T-helper 9 cell (primary cell): ENCODE measurements at regions not wholly inside any gene's neighbourhood (a gene's known extent, or its start where the extent isn't known, plus 50 kb on each side); places are given as distances from the start of the nearest gene placed in this dataset.

Experiments used
- DNase-seq: peaks from one replicate; pipeline ENCODE4 v3.0.0-alpha.2; 2020

DNA sequence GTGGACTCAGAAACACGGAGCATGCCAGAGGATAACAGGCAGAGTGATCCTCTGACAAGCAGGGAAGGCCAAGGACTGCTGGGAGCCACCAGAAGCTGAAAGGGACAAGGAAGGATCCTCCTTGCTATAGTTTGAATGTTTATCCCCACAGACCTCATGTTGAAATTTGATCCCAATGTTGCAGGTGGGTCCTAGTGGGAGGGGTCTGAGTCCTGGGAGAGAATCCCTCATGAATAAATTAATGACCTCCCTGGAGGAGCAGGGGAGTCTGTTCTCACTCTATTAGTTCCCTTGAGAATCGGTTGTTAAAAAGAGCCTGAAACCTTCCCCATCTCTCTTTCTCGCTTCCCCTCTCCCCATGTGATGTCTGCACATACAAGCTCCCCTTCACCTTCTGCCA is 124.4 kb downstream of the FBXO15 start:
- DNase-seq = no peak

DNA sequence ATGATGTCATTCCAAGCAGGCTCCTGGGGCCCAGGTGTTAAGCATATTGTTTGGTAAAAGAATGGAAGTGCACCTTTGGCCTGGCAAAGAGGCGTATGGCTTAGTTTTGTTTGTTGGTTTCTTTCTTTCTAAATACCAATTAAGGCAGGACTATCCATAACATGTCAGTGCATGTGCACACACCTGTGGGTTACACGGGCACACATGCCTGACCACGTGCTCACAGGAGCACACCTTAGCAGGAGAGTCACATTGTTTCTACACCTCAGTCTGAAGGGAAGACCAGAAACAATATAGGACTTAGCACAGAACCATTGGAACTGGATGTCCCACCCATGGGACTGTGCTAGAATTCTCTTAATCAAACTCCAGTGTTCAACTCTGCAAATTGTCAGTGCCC is 127.8 kb downstream of the FBXO15 start:
- no peak for DNase-seq

DNA sequence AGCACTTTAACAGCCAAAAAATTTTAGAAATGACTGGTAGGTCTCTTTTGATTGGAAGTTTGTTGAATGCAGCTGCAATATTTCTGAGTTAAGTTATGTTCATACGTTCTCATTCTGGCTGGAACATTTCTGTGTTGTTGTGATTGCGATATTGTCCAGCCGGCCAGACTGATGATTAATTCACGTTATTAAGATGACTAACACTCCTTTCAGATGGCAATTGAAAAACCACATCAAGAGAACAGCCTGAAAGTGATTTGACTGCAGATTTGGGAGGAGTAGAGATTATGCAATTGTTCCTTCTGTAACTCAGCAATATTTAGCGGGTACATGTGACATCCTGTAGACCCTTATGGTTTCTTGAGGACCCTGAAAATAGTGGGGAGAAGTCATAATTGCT is 133.7 kb downstream of the FBXO15 start:
- no peak for DNase-seq

DNA sequence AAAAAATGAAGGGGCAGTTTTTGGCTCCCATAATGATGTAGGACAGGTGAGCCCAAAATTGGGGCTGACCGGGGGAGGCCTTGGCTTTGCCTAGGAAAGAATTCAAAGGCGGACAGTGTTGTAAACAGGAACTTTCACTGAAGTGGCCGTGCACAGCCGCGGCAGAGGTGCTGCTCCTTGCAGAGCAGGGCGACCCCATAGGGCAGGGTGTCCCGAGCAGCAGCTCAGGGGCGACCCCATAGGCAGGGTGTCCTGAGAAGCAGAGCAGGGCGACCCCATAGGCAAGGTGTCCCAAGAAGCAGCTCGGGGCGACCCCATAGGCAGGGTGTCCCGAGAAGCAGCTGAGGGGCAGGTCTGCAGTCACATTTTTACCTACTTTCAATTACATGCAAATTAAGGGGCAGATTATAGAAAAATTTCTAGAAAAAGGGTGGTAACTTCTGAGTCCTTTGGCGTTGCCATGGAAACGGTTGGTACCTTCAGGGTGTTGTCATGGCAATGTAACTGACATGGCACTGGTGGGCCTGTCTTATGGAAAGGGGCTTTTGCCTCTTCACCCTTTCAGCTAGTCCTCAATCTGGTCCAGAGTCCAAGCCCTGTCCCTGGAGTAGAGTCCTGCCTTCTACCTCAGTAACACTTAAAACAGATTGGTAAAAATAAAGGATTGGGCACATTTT is 134.5 kb downstream of the FBXO15 start:
- no peak for DNase-seq

DNA sequence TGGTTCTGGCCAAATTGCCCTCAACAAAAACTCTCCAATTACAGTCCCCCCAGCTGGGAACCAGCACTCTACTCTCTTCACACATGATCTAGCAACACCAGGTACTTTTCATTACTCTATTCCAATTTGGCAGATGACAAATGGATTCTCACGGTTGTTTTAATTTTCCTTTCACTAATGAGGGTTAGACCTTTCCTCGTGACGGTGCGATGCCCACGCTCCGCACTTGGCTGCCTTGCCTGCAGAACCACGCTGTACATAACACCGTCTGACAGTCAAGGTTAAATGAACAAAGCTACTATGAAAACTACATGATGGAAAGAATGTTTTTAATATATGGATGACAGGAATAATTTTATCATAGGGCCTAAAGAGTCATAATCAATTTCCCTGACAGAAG is 141.5 kb downstream of the FBXO15 start:
- no peak for DNase-seq

DNA sequence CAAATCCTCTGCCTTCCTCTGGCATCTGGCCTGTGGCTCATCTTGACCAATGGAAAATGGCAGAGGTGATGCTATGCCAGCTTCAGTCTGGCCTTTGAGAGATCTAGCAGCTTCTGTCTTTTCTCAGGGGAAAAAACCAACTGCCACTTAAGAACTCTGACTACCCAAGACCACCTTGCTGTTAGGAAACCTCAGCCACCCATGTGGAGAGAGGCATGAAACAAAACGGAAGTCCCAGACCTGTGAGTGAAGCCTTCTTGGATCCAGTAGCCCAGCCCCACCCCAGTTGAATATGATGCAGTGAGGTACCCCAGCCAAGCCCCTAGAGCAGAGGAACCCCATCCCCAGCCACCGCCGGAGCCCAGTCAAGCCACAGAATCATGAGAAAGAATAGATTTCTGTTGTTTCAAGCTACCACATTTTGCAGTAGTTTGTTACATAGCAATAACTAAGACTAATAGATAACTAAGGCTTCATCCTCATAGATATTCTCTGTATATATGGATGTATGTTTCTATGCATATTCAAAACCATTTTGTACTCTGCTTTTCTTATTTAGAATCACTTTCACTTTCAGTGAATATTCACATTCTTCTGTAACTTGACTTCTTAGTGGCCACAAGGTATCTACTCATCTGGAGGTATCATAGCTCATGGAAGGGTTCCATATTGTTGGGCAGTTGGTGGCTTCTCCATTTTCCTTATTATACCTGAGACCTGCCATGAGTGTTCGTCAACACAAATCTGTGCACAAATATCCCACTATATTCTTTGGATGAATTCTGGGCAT is 142.1 kb downstream of the FBXO15 start:
- no peak for DNase-seq

DNA sequence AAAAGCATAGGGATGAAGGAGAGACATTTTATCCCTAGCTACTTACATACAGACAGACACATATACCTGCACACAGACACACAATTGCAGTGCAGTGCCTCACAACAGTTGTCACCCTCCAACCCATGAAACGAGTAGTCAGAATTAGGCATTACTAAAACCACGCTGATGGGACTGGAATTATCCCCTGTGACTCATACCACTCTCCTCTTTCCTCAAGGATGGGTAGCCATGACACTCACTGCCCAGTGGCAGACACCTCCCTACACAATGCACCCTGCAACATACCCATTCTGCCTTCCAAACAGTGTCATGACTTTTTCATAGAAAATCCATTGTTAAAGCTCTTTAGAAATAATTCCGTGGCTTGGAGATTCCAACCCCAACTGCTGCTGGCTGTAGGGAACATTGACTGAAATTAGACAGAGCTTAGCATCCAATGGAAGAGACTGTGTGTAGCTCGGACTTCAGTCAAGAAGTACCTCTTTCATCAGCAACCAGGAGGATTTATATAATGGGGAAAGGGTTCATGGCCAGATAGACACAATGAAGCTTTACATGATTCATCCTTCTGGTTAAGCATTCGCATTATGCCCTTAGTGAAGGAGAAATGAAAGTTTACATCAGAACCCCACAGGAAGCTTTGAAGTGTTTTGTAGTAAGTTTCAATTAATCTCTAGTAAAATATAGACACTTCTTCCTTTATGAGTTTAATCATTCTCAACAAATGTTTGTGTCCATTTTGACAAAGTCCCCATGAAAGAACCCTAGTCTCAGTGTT is 155.2 kb downstream of the FBXO15 start:
- DNase-seq = no peak

DNA sequence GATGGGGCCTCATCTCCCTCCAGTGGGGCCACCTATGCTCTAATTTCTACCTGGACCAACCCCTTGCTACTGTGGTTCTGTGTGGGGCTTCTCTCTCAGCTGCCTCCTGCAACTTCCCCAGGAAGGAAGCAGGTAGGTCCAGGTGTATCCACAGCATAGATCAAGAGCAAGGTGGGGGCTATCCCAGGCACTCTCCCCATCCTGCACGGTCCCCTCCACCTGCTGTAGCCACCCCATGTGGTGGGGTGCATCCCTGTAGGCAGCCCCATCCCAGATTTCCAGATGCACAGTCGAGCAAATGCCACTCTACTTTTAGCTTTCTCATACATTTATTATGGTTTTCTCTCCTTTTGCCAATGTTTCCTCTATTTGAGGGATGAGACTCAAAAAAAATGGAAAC is 156.1 kb downstream of the FBXO15 start:
- DNase-seq = no peak

DNA sequence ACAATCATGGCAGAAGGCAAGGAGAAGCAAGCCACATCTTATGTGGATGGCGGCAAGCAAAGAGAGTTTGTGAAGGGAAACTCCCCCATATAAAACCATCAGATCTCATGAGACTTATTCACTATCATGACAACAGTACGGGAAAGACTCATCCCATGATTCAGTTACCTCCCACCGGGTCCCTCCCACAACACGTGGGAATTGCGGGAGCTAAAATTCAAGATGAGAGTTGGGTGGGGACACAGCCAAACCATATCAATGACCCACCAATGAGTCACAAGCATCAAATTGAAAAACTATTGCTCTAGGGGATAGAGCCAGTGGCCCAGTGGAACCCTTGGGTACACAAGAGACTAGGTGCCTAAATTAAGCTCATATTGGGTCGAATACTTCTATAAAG is 157.4 kb downstream of the FBXO15 start:
- no peak for DNase-seq

DNA sequence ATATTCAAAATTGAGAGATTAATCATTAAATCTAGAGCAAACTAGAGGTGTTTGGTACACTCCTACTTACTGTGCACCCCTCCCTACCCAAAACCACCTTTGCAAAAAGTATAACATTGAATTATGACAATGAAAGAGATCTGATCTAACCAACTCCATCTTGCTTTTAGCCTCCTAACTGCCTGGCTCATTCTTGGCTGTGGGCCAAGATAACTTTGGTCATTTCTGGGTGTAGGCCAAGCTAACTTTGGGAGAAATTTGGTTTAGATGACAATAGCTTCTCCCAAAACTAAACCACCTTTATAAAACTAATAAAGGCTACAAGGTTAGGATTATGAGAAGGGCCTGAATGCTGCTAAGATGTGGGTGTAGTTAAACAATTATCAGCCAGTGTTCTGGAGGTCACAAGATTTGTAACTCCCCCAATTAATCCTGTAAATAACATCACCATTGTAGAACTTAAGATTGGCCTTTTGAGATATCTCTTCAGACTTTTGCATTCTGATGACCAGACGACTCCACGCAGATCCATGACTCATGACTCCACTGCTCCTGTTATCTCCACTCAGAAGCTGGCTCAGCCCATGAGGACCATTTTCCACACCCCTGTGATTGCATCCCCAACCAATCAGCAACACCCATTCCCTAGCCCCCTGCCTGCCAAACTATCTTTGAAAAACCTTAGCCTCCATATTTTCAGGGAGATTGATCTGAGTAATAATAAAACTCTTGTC is 160.2 kb downstream of the FBXO15 start:
- DNase-seq = no peak

DNA sequence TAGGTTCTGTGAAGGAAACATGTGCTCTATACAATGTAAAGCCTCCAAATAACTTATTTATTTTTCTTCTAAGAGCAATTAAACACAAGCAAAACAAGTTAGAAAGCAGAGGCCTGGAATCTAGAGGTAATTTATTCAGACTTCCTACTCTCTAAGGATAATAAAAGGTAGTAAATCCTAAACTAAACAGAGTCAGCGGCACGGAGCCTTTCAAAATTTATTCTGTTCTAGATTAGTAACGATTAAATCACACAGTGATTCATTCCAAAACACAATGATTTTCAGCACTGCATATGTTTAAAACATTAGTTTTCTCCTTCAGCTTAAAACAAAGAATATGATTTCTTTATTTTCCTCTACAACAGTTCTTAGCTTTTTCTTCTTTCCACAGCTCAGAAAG is 160.9 kb downstream of the FBXO15 start:
- no peak for DNase-seq

DNA sequence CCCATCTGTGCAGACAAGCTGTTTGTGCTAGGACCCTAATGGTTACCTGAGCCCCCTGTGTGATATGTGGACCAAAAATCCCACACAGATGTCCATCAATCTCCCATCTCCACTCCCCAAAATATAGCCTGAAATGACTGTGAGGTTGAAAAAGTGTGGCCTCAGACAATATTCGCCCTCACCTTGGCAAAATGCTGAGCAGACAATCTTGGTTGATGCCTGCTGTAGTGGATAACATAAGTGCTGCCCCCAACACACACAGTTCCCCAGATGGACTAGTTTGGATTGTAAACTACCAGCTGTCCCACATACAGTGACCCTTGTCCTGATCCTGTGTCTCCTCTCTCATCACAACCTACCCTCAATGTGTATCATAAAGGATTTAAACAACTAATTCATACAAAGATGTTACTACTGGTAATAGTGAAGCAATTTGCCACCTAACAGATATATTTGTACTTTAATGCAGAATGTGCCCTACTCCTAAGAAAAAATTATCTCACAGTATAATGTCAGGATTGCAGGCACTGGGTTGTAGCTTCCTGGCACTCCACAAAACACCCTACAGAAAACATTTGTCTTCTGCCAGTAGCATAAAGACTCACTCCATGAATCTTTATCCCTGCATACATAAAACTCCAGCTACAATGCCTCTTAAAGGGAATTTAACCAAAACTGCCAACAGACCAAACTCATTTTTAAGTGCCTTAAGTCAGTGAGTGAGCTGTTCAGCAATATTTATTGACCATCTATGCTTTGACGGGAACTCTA is 161.6 kb downstream of the FBXO15 start:
- DNase-seq = no peak

DNA sequence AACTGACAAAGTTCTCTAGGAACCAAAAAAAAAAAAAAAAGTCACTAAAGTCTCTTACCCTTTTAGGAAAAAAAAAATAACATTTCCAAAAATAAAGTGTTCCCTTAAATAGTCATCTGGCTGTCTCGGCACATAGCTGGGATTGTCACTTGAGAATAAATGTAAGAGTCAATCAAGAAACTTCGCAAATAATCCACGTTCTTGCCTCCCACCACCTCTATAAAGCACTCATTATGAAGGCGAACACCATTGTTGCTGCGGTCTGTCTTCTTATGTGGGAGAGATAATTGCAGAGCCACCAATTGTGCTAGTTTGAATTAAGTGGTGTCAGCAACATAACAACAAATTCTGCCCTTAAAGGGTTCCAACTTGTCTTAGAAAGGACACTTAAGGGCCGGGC is 163.7 kb downstream of the FBXO15 start:
- no peak for DNase-seq

DNA sequence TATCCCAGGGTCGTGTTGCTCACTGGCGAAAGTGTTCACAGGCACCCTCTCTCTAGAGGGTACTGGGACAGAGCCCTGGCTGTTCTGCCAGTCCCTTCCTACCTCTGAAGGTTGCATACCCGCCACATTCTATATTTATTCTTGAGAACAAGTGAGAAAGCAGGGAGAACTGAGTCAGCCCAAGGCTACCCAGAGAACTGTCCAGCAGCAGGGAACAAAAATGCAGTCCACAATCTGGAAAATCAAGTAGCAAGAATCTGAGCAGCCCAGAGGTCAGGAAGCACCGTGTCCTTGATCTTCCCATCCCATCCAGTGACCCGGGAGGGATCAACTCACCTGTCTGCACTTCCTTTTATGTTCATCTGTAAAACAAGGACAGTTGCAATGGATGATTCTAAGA is 164.1 kb downstream of the FBXO15 start:
- no peak for DNase-seq

DNA sequence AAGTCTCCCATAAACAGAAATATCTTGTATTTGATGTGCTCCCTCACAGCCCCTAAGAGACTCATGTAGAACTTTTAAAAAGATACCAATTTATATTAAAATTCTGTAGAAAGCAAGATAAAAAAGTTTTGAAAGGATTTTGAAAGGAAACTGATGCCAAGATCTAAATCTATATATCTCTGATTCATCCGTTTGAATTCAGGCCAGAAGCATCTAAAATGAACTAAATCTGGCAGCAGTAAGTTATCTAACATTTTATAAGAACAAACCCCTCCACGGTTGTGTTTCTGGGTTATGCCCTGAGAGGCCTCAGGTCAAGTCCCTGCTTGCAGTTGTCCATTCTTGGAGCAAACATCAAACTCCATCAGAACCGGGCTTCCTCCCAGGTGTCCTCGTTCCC is 165.8 kb downstream of the FBXO15 start:
- DNase-seq = no peak

DNA sequence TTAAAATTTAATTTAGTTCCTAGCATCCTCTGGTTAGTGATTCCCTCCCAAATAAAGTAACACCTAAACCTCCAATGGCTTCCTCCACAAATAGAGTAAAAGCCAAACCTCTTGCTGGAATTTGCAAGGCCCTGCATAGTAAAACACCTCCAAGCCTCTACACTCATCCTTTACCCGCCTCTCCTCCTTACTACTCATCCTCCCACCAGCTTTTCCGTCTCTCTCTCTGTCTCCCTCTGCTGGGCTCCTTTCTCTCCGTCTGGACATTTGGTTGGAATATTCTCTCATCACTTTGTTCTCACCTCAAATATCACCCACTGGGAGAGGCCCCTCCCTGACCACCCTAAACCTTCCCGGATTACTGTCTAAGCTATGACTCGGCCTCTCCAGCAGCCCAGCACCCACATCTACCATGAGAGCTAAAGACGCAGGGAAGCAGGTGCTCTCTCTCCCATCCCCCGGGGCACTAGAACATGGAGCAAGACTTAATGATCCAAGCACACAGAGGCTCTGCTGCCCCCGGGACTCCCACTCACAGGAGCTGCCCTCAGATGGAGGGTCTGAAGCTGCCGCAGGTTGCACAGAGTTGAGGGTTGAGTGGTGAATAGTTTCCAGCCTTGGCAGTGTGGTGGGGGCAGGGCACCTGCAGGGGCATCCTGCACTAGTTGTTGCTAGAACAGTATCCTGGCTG is 167.2 kb downstream of the FBXO15 start:
- no peak for DNase-seq

DNA sequence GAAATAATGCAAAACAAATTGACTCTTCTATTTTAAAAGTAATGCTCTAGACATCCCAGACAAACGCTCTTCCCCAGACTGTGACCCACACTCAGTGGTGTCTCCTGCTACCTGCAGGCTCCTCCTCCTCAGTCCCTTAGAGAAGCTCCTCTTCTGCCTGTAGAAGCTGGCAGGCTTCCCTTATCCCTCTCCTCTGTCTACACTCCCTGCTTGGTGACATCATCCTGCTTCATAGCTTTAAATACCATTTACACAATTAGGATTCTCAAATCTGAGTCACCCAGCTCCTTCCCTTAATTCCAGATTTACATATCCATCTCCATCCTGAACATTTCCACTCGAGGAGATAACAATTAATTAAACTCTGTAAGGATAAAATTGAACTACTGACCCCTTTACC is 167.9 kb downstream of the FBXO15 start:
- no peak for DNase-seq

DNA sequence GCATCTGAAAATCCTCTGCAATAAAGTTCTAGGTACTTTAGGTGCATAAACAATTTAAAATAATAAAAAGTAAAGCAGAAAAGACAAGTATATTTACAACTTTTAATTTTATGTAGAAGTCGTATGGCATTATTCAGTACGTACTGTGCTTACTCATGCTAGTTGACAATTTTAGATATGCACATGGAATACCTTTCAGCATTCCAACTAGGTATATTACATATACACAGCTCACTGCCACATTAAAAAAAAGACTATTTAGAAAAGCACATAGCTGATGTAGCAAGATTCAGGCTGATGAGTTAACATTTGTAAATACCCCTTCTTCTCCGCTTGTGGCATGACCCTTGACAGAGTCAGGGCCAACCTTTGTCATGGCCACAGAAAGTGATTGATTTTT is 171.2 kb downstream of the FBXO15 start:
- no peak for DNase-seq

DNA sequence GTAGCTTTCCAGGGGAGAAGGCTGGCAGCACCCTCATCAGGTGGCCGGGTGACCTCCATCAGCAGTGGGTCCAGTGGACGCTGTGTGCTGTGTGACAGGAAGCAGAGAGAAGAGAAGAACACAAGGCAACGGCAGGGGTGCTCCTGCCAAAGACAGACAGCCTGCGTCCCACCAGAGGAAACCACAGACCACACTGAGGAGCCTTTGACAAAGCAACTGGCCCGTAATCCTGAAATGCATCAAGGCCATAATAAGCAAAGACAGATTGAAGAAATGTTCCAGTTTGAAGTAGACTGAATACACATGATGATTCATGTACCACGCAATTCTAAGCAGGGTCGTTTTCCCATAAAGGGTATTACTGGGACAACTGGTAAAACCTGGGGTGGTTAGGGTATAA is 172.4 kb downstream of the FBXO15 start:
- DNase-seq = no peak

DNA sequence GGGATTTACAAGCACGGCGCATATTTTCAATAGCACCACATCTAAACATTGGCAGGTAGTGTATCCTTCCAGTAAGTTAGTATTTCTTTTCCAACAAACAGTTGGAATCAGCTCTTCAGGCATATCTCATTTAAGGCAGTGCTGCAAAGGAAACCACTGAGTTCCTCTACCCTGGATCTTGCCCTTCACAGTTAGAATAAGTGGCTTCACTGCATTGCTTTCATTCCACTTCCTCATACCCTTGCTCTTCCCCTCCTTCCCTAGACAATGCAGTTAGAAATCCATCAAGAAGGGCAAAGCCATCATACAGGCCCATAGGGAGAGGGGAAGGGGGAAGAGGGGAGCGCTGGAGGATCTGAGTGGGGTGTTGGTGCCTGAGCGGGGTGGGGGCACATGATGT is 173.7 kb downstream of the FBXO15 start:
- DNase-seq = no peak

DNA sequence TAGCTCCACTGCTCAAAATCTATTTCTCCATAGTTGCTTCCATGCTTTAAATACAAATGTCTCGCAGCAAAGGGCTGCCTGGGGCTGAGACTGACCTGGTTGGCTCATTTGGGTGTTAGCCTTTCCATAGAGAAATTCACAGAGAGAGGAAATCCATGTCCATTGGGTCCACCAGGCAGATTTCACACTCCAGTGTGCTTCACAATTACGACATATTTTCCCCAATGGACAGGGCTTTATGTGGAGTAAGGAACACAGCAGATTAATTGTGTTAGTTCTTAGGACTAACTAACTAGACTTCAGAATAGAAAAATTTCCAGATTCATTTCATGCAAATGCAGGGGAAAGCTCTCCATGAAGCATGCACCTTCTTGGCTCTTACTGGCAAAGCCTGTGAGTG is 180.7 kb downstream of the FBXO15 start:
- DNase-seq = no peak

DNA sequence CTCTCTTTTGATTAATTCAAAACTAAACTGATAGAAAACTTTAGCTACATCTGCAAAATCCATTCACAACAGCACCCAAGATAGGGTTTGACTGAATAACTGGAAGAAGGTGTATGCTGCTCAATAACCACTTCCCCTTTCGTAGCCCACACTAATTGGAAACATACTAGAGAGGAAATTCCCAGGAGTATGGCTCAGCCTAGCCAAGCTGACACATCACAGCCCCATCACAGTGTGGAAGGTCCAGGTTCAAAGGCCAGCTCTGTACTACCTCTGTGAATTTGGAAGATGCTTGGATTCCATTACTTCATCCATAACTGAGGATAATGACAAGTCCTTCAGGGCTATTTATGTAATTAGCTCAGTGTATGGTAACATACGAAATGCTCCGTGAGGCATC is 185.4 kb downstream of the FBXO15 start:
- no peak for DNase-seq
